ENCODE measurements at regions not wholly inside any gene's neighbourhood (a gene's known extent, or its start where the extent isn't known, plus 50 kb on each side); places are given as distances from the start of the nearest gene placed in this dataset.
A peak's percentile ranks its signal among the peaks of the same experiment; 100 is the strongest.

GRCh38 chr15:91523596-91523995, 329.9 kb upstream of the SLCO3A1 start:
- no peak for DNase-seq

- no peak for DNase-seq
Observed at GRCh38 chr15:91524534-91524933, 329.0 kb upstream of the SLCO3A1 start.

- DNase-seq: no peak
Observed at GRCh38 chr15:91525751-91526150, 327.8 kb upstream of the SLCO3A1 start.

GRCh38 chr15:91526424-91526823, 327.1 kb upstream of the SLCO3A1 start:
- DNase-seq: peak; percentile 13

GRCh38 chr15:91528801-91529200, 324.7 kb upstream of the SLCO3A1 start:
- DNase-seq: no peak

GRCh38 chr15:91529534-91529933, 324.0 kb upstream of the SLCO3A1 start:
- no peak for DNase-seq

GRCh38 chr15:91530279-91530678, 323.2 kb upstream of the SLCO3A1 start:
- DNase-seq: no peak

GRCh38 chr15:91530956-91531582, 322.4 kb upstream of the SLCO3A1 start:
- DNase-seq: no peak

GRCh38 chr15:91534235-91534634, 319.3 kb upstream of the SLCO3A1 start:
- DNase-seq: no peak

GRCh38 chr15:91534976-91535375, 318.5 kb upstream of the SLCO3A1 start:
- no peak for DNase-seq

GRCh38 chr15:91535856-91536500, 317.5 kb upstream of the SLCO3A1 start:
- DNase-seq: no peak

- DNase-seq: no peak
Observed at GRCh38 chr15:91537856-91538255, 315.7 kb upstream of the SLCO3A1 start.

- no peak for DNase-seq
Observed at GRCh38 chr15:91538782-91539181, 314.7 kb upstream of the SLCO3A1 start.

GRCh38 chr15:91541286-91541685, 312.2 kb upstream of the SLCO3A1 start:
- no peak for DNase-seq

GRCh38 chr15:91542226-91542625, 311.3 kb upstream of the SLCO3A1 start:
- no peak for DNase-seq

- no peak for DNase-seq
Observed at GRCh38 chr15:91547356-91547755, 306.2 kb upstream of the SLCO3A1 start.

GRCh38 chr15:91548549-91548948, 305.0 kb upstream of the SLCO3A1 start:
- no peak for DNase-seq

- DNase-seq: peak; percentile 19
Observed at GRCh38 chr15:91549581-91549980, 303.9 kb upstream of the SLCO3A1 start.

GRCh38 chr15:91552555-91552954, 301.0 kb upstream of the SLCO3A1 start:
- no peak for DNase-seq

- DNase-seq: no peak
Observed at GRCh38 chr15:91553196-91553854, 300.2 kb upstream of the SLCO3A1 start.

GRCh38 chr15:91555312-91555711, 298.2 kb upstream of the SLCO3A1 start:
- DNase-seq: no peak

- peak; percentile 63 for DNase-seq
Observed at GRCh38 chr15:91556926-91557325, 296.6 kb upstream of the SLCO3A1 start.

GRCh38 chr15:91559066-91559465, 294.4 kb upstream of the SLCO3A1 start:
- DNase-seq: peak; percentile 10

GRCh38 chr15:91561371-91562100, 292.0 kb upstream of the SLCO3A1 start:
- DNase-seq: no peak
